Transverse colon (tissue), 4 donors: ENCODE measurements at regions not wholly inside any gene's neighbourhood (a gene's known extent, or its start where the extent isn't known, plus 50 kb on each side); places are given as distances from the start of the nearest gene placed in this dataset.
"Not testable (repeated sequence)": the region's sequence is repeated elsewhere in the genome, so short reads cannot be mapped to it uniquely, and the experiment has no call there.

ENCODE experiments used
- CTCF ChIP-seq, 5 experiments: fragments of 200-600 bp in 3 of 5; fragments of 450-650 bp in 2 of 5; sonication (generic) in 3 of 5; IDR thresholded peaks; 1 replicate in 2 of 5; 2 replicates in 3 of 5; pipeline ENCODE4 v1.5.1; 2016 to 2017; ENCODE audit warnings: antibody characterized with exemption in 5 of 5, inconsistent platforms in 3 of 5, mild to moderate bottlenecking in 2 of 5, moderate library complexity in 1 of 5
- POLR2A ChIP-seq: fragments of 450-650 bp; IDR thresholded peaks from one replicate; pipeline ENCODE4 v1.6.1; 2016; ENCODE audit warnings: antibody characterized with exemption, mild to moderate bottlenecking, moderate library complexity
- POLR2AphosphoS5 ChIP-seq, 3 donors: sonication (generic); formaldehyde crosslinking; IDR thresholded peaks; one replicate each; pipeline ENCODE4 v1.6.1; 2016; ENCODE audit warnings: antibody characterized with exemption in 3 of 3

- TF ChIP-seq POLR2AphosphoS5 (IDR thresholded peaks at IDR 0.05); POLR2A; CTCF (IDR thresholded peaks at IDR 0.05): not testable (repeated sequence)
Observed at GRCh38 chr15:95700692-95701091, 629.8 kb upstream of the NR2F2 start.
